SK-N-SH (cell line): ENCODE measurements at regions not wholly inside any gene's neighbourhood (a gene's known extent, or its start where the extent isn't known, plus 50 kb on each side); places are given as distances from the start of the nearest gene placed in this dataset.

Experiments used
- CTCF ChIA-PET: fragments of 300-600, 350-600 bp; formaldehyde crosslinking; extraction: SDS; loops from one replicate; lab custom pipeline; 2021; lab: Yijun Ruan, JAX
- POLR2A ChIA-PET: fragments of 350-600 bp; sonication (Branson Sonifier 250); formaldehyde crosslinking; extraction: SDS; loops from one replicate; lab custom pipeline; 2020; ENCODE audit warnings: antibody characterized with exemption, inconsistent platforms; lab: Yijun Ruan, JAX
- DNase-seq: peaks from one replicate; pipeline ENCODE4 v3.0.0; 2012
- H2AFZ ChIP-seq: fragments of 200-600 bp; sonication (generic); 2 replicates; pipeline ENCODE4 v1.8.1; 2016; ENCODE audit warnings: antibody characterized with exemption, mild to moderate bottlenecking, low read depth
- H3F3A ChIP-seq: fragments of 200-600 bp; sonication (generic); replicated peaks from 2 replicates; pipeline ENCODE3; 2016; ENCODE audit warnings: antibody characterized with exemption, mild to moderate bottlenecking; ENCODE audit not compliant: insufficient read depth
- H3K27ac ChIP-seq, 2 experiments: fragments of 200-500 bp in 1 of 2; fragments of 200-600 bp in 1 of 2; sonication (Bioruptor generic) in 1 of 2; sonication (generic), shearing (Covaris generic) in 1 of 2; 2 replicates each; pipeline versions ENCODE4 v1.5.1 to v1.6.1; 2014 to 2016; ENCODE audit warnings: low read depth in 2 of 2, inconsistent platforms in 1 of 2, low read length in 1 of 2, mild to moderate bottlenecking in 1 of 2, mixed read lengths in 1 of 2
- H3K27me3 ChIP-seq: fragments of 200-600 bp; sonication (generic), shearing (Covaris generic); 2 replicates; pipeline ENCODE4 v1.6.1; 2016; ENCODE audit warnings: mixed run types; ENCODE audit not compliant: insufficient read depth
- H3K36me3 ChIP-seq, 2 experiments: fragments of 200-500 bp in 1 of 2; fragments of 200-600 bp in 1 of 2; sonication (Bioruptor generic) in 1 of 2; sonication (generic) in 1 of 2; replicated peaks in 1 of 2; 2 replicates each; pipeline versions ENCODE3 to v1.5.1; 2014 to 2016; ENCODE audit warnings: low read length in 1 of 2, mild to moderate bottlenecking in 1 of 2; ENCODE audit not compliant: insufficient read depth in 2 of 2, control insufficient read depth in 1 of 2
- H3K4me1 ChIP-seq, 2 experiments: fragments of 200-500 bp in 1 of 2; fragments of 200-600 bp in 1 of 2; sonication (Bioruptor generic) in 1 of 2; sonication (generic), shearing (Covaris generic) in 1 of 2; 2 replicates each; pipeline versions ENCODE4 v1.5.1 to v1.6.1; 2014 to 2016; ENCODE audit warnings: low read depth in 1 of 2, low read length in 1 of 2, mixed run types in 1 of 2; ENCODE audit not compliant: insufficient read depth in 2 of 2, control insufficient read depth in 1 of 2
- H3K4me2 ChIP-seq: fragments of 200-600 bp; sonication (generic), shearing (Covaris generic); 2 replicates; pipeline ENCODE4 v1.6.1; 2017; ENCODE audit warnings: mixed run types
- H3K4me3 ChIP-seq, 2 experiments: fragments of 200-500 bp in 1 of 2; fragments of 200-600 bp in 1 of 2; sonication (Bioruptor generic) in 1 of 2; sonication (generic), shearing (Covaris generic) in 1 of 2; 2 replicates each; pipeline versions ENCODE4 v1.5.1 to v1.8.1; 2014 to 2016; ENCODE audit warnings: low read depth in 2 of 2, inconsistent platforms in 1 of 2, low read length in 1 of 2, mild to moderate bottlenecking in 1 of 2, mixed read lengths in 1 of 2, moderate library complexity in 1 of 2
- H3K79me2 ChIP-seq: fragments of 200-600 bp; sonication (generic); 2 replicates; pipeline ENCODE4 v1.8.1; 2017; ENCODE audit warnings: mild to moderate bottlenecking; ENCODE audit not compliant: insufficient read depth
- H3K9ac ChIP-seq: fragments of 200-600 bp; sonication (generic); 2 replicates; pipeline ENCODE4 v1.6.1; 2017; ENCODE audit warnings: mixed run types
- H3K9me2 ChIP-seq: fragments of 200-600 bp; sonication (generic); 2 replicates; pipeline ENCODE4 v1.6.1; 2017; ENCODE audit warnings: mixed run types
- H3K9me3 ChIP-seq: fragments of 200-600 bp; sonication (generic); 2 replicates; pipeline ENCODE4 v1.6.1; 2017; ENCODE audit warnings: mixed run types, mild to moderate bottlenecking, moderate library complexity
- H4K20me1 ChIP-seq: fragments of 200-600 bp; sonication (generic); 2 replicates; pipeline ENCODE4 v1.6.1; 2017; ENCODE audit warnings: mild to moderate bottlenecking, mixed run types; ENCODE audit not compliant: insufficient read depth
- CHD2 ChIP-seq: fragments of 150-350 bp; IDR thresholded peaks from 2 replicates; pipeline ENCODE4 v1.6.1; 2018; ENCODE audit warnings: low read length; ENCODE audit not compliant: partially characterized antibody
- CTCF ChIP-seq: fragments of 200-600 bp; sonication (generic); IDR thresholded peaks from 2 replicates; pipeline ENCODE4 v1.6.1; 2017; ENCODE audit warnings: antibody characterized with exemption, mild to moderate bottlenecking, moderate library complexity
- EZH2phosphoT487 ChIP-seq: fragments of 200-600 bp; sonication (generic); IDR thresholded peaks from 2 replicates; pipeline ENCODE4 v1.6.1; 2017; ENCODE audit warnings: low read depth, mixed run types, mild to moderate bottlenecking, antibody characterized with exemption, moderate library complexity, borderline replicate concordance
- FOSL2 ChIP-seq: IDR thresholded peaks from 2 replicates; pipeline ENCODE4 v1.4.0; 2012; ENCODE audit warnings: low read depth, mild to moderate bottlenecking, moderate library complexity, borderline replicate concordance
- JUND ChIP-seq: IDR thresholded peaks from 2 replicates; pipeline ENCODE4 v1.4.0; 2012
- MXI1 ChIP-seq: IDR thresholded peaks from 2 replicates; pipeline ENCODE4 v1.6.1; 2012; ENCODE audit warnings: mild to moderate bottlenecking, low read depth, low read length, improper control_type of control experiment
- NFIC ChIP-seq: IDR thresholded peaks from 2 replicates; pipeline ENCODE4 v1.4.0; 2012; ENCODE audit warnings: borderline replicate concordance
- NRF1 ChIP-seq: IDR thresholded peaks from 2 replicates; pipeline ENCODE4 v1.6.1; 2012; ENCODE audit warnings: low read depth, mild to moderate bottlenecking, low read length
- RAD21 ChIP-seq: IDR thresholded peaks from 2 replicates; pipeline ENCODE4 v1.6.1; 2012; ENCODE audit warnings: mild to moderate bottlenecking, low read length
- TCF12 ChIP-seq: IDR thresholded peaks from 2 replicates; pipeline ENCODE4 v1.4.0; 2012
- YY1 ChIP-seq: IDR thresholded peaks from 2 replicates; pipeline ENCODE4 v1.4.0; 2012; ENCODE audit warnings: low read depth, mild to moderate bottlenecking
- WGBS: methylation state at CpG from one replicate; pipeline ENCODE4 v1.1.6; 2017; ENCODE audit warnings: low lambda C conversion rate; 5-methylcytosine and 5-hydroxymethylcytosine counted together
- TF ChIP-seq, protein P1 (sequence below): IDR thresholded peaks from 2 replicates; pipeline ENCODE4 v1.4.0; 2012; ENCODE audit warnings: low read depth, borderline replicate concordance
- TF ChIP-seq, protein P2 (sequence below): fragments of 150-350 bp; IDR thresholded peaks from 2 replicates; pipeline ENCODE4 v1.6.1; 2017; ENCODE audit warnings: antibody characterized with exemption, low read length, low read depth, borderline replicate concordance
- TF ChIP-seq, protein P3 (sequence below): IDR thresholded peaks from 2 replicates; pipeline ENCODE4 v1.4.0; 2012; ENCODE audit warnings: low read depth

- Histone ChIP-seq H3K36me3 (no peaks in the 10 kb centered on the region), H3K4me1 (no peaks in the 10 kb centered on the region), H3K4me3 (no peak overlapping the region), H3K27me3 (no peaks in the 10 kb centered on the region), H3F3A (peaks cover 5% of the 10 kb centered on the region), H3K79me2 (no peaks in the 10 kb centered on the region), H4K20me1 (no peaks in the 10 kb centered on the region), H3K9me2 (no peaks in the 10 kb centered on the region), H3K9me3 (no peaks in the 10 kb centered on the region; the same call in 1 of the 2 replicates), H3K9ac (no peak overlapping the region), H3K27ac (no peak overlapping the region), H2AFZ (no peak overlapping the region), H3K4me2 (no peak overlapping the region)
- 0% methylated on average over 2 of the region's 2 CpGs for WGBS
- ChIA-PET POLR2A (no interaction called here), CTCF (interaction anchor here (1.5 kb wide), 1 partner anchor 607 kb away, joined by 3 read pairs; no protein-coding TSS in a partner anchor)
- peak; percentile 1 for DNase-seq
- no peak for TF ChIP-seq CTCF
- TF ChIP-seq EZH2phosphoT487 = no peak
- TF ChIP-seq RAD21 = peak; percentile 50
- TF ChIP-seq NFIC = no peak
- no peak for TF ChIP-seq FOSL2
- TF ChIP-seq YY1 = no peak
- TF ChIP-seq, protein P1, sequence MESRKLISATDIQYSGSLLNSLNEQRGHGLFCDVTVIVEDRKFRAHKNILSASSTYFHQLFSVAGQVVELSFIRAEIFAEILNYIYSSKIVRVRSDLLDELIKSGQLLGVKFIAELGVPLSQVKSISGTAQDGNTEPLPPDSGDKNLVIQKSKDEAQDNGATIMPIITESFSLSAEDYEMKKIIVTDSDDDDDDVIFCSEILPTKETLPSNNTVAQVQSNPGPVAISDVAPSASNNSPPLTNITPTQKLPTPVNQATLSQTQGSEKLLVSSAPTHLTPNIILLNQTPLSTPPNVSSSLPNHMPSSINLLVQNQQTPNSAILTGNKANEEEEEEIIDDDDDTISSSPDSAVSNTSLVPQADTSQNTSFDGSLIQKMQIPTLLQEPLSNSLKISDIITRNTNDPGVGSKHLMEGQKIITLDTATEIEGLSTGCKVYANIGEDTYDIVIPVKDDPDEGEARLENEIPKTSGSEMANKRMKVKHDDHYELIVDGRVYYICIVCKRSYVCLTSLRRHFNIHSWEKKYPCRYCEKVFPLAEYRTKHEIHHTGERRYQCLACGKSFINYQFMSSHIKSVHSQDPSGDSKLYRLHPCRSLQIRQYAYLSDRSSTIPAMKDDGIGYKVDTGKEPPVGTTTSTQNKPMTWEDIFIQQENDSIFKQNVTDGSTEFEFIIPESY = no peak
- no peak for TF ChIP-seq CHD2
Observed at GRCh38 chr14:62431496-62431895, 613.8 kb downstream of the KCNH5 start.

DNA sequence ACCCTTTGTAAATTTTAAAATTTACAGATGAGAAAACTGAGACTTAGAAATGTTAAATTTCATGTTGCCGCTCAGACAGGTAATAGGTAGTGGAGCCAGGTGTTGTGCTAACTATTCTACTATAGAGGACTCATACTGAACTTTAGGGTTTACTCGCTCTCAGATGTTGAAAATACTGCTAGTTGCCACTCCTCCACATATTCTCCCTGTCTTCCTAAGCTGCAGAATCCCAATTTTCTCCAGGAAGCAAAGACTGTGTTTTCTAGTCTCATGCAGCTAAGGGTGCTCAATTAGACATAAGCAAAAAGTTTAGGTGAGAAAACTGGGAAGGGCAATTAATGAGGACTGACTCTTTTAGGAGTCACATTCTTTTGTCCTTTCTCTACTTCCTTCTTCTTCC, 612.3 kb downstream of the KCNH5 start:
- TF ChIP-seq JUND = no peak
- TF ChIP-seq TCF12 = no peak
- no peak for TF ChIP-seq MXI1
- TF ChIP-seq CTCF = no peak
- no peak for TF ChIP-seq NRF1
- TF ChIP-seq, protein P2, sequence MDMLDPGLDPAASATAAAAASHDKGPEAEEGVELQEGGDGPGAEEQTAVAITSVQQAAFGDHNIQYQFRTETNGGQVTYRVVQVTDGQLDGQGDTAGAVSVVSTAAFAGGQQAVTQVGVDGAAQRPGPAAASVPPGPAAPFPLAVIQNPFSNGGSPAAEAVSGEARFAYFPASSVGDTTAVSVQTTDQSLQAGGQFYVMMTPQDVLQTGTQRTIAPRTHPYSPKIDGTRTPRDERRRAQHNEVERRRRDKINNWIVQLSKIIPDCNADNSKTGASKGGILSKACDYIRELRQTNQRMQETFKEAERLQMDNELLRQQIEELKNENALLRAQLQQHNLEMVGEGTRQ = no peak
- TF ChIP-seq, protein P3, sequence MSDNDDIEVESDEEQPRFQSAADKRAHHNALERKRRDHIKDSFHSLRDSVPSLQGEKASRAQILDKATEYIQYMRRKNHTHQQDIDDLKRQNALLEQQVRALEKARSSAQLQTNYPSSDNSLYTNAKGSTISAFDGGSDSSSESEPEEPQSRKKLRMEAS = no peak
- Histone ChIP-seq H3K4me3 (no peak overlapping the region), H3K79me2 (no peaks in the 10 kb centered on the region), H4K20me1 (no peaks in the 10 kb centered on the region), H3K27ac (no peak overlapping the region), H3K9ac (no peak overlapping the region), H3K4me1 (no peaks in the 10 kb centered on the region), H3F3A (peaks cover 5% of the 10 kb centered on the region), H3K27me3 (no peaks in the 10 kb centered on the region), H3K4me2 (no peak overlapping the region), H3K9me3 (no peaks in the 10 kb centered on the region; the same call in 1 of the 2 replicates), H3K36me3 (no peaks in the 10 kb centered on the region), H2AFZ (no peak overlapping the region), H3K9me2 (no peaks in the 10 kb centered on the region)
- CTCF ChIA-PET = no interaction called here
- WGBS = 7% methylated on average over 2 of the region's 2 CpGs
- DNase-seq = no peak
- POLR2A ChIA-PET = no interaction called here
